ENCODE measurements at regions not wholly inside any gene's neighbourhood (a gene's known extent, or its start where the extent isn't known, plus 50 kb on each side); places are given as distances from the start of the nearest gene placed in this dataset.

DNA sequence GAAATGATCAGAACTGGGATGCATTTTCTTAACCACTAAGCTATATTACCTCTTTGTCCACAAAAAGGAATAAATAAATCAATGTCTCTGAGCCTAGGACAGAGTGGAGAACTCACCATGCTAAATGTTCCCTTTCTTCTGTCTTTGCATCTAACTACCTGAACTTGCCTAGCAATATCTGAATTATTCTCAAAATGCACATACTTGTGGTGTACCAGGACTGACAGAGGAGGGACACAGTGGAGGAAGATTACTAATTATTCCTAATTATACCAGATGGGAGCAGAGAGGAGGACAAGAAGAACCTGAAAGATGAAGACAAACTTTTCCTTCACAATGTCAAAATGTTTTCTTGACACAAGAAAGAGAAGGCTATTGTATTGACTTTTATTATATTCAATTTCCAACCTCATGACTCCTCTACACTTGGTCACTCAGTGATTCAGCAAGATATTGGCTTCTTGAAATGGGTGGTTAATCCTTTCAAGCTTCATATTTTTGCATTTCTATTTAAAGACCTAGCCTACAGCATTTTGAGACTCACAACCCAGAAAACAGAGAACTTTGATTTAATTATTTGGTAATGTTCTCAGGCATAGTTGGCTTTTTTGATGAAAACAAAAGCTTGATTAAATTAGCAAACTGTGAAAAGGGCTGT is 117.2 kb upstream of the LRFN5 start:
- H3K4me3 ChIP-seq = no peak overlapping the region
- ATAC-seq = no peak
- DNase-seq = no peak
- H3K4me1 ChIP-seq (ENCODE audit: low read depth) = no peaks in the 10 kb centered on the region
- no peaks in the 10 kb centered on the region for H3K36me3 ChIP-seq (ENCODE audit: low read depth)
- no peak for TF ChIP-seq CTCF (IDR thresholded peaks at IDR 0.05)
- H3K9me3 ChIP-seq = peaks cover 17% of the 10 kb centered on the region
- intact Hi-C loops (cut with DNase I, micrococcal nuclease) = no loop called here

DNA sequence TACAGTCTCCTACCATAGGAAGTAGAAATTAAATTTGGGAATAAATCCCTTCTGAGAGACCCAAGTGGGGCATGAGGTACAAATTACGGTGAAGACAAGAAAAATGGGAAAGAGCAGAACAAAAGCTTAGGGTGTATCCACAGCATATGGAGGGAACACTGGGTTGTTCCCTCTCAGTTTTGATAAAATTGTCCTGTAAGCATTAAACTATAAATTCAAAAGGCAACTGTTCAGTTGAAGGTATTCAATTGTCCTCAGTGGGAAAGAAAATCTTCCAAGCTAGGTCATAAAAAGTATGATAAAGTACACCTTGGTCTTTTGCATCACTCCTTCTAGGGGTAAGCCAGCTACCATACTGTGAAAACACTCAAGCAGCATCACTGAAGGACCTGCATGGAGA is 118.3 kb upstream of the LRFN5 start:
- H3K4me1 ChIP-seq (ENCODE audit: low read depth) = no peaks in the 10 kb centered on the region
- H3K9me3 ChIP-seq = peaks cover 20% of the 10 kb centered on the region
- no peak for ATAC-seq
- intact Hi-C loops (cut with DNase I, micrococcal nuclease) = no loop called here
- no peak for DNase-seq
- TF ChIP-seq CTCF (IDR thresholded peaks at IDR 0.05) = no peak
- no peaks in the 10 kb centered on the region for H3K36me3 ChIP-seq (ENCODE audit: low read depth)
- H3K4me3 ChIP-seq = no peak overlapping the region

DNA sequence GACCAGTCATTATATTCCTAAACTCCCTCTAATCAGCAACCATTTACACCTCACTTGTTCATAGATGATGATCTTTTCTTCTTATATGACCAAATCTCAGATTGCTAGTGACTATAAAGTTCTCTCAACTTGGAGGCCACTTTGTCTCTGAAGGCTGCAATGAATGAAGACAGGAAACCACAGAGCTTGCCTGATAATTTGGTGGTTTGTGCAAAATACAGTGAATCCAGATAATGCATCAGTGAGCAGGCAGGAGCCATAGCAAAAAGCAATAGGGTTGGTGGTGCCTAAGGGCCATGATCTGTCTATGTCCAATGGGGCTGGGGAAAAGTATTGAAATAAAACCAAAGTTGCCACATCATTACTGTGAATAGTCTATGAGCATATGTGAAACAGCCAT is 123.8 kb upstream of the LRFN5 start:
- intact Hi-C loops (cut with DNase I, micrococcal nuclease) = no loop called here
- ATAC-seq (no peak), DNase-seq (no peak)
- Histone ChIP-seq H3K4me1 (ENCODE audit: low read depth) (no peaks in the 10 kb centered on the region), H3K4me3 (no peak overlapping the region), H3K9me3 (peaks cover 20% of the 10 kb centered on the region), H3K36me3 (ENCODE audit: low read depth) (no peaks in the 10 kb centered on the region)
- no peak for TF ChIP-seq CTCF (IDR thresholded peaks at IDR 0.05)

DNA sequence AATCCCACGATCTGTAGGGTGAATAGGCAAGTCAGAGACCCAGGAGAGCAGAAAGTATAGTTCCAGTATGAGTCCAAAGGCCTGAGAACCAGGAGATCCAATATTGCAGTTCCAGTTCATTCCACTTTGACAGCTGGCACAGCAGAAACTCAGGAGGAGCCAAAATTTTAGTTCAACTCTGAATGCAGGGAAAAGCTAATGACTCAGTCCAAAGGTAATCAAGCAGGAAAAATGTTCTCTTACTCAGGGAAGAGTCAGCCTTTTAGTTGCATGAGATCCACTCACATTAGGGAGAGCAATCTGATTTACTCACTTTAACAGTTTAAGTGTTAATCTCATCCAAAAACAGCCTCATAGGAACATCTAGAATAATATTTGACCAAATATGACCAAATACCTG is 130.2 kb upstream of the LRFN5 start:
- Histone ChIP-seq H3K4me1 (ENCODE audit: low read depth) (no peaks in the 10 kb centered on the region), H3K9me3 (peaks cover 32% of the 10 kb centered on the region), H3K36me3 (ENCODE audit: low read depth) (no peaks in the 10 kb centered on the region), H3K4me3 (no peak overlapping the region)
- intact Hi-C loops (cut with DNase I, micrococcal nuclease) = no loop called here
- no peak for DNase-seq
- no peak for TF ChIP-seq CTCF (IDR thresholded peaks at IDR 0.05)
- ATAC-seq = no peak

GRCh38 chr14:41461380-41461779 is 145.3 kb upstream of the LRFN5 start:
- no peak overlapping the region for H3K4me3 ChIP-seq
- no peaks in the 10 kb centered on the region for H3K4me1 ChIP-seq (ENCODE audit: low read depth)
- intact Hi-C loops (cut with DNase I, micrococcal nuclease) = no loop called here
- H3K36me3 ChIP-seq (ENCODE audit: low read depth) = no peaks in the 10 kb centered on the region
- DNase-seq (no peak), ATAC-seq (no peak)
- peaks cover 14% of the 10 kb centered on the region for H3K9me3 ChIP-seq
- no peak for TF ChIP-seq CTCF (IDR thresholded peaks at IDR 0.05)

- intact Hi-C loops (cut with DNase I, micrococcal nuclease) = no loop called here
- no peaks in the 10 kb centered on the region for H3K36me3 ChIP-seq (ENCODE audit: low read depth)
- no peaks in the 10 kb centered on the region for H3K4me1 ChIP-seq (ENCODE audit: low read depth)
- H3K4me3 ChIP-seq = no peak overlapping the region
- DNase-seq (no peak), ATAC-seq (no peak)
- TF ChIP-seq CTCF (IDR thresholded peaks at IDR 0.05) = no peak
- H3K9me3 ChIP-seq = peaks cover 7% of the 10 kb centered on the region
Observed at GRCh38 chr14:41457393-41457792, 149.3 kb upstream of the LRFN5 start.
